ENCODE measurements at regions not wholly inside any gene's neighbourhood (a gene's known extent, or its start where the extent isn't known, plus 50 kb on each side); places are given as distances from the start of the nearest gene placed in this dataset.

GRCh38 chr2:45316576-45317338 lies 294.3 kb downstream of the SRBD1 start:
- peaks cover 4% of the 10 kb centered on the region; the same call in 1 of the 2 replicates for H3K9me3 ChIP-seq (ENCODE audit: control insufficient read depth, insufficient read depth, low read length)
- H3K4me1 ChIP-seq (ENCODE audit: insufficient read depth, low read length): peaks cover 11% of the 10 kb centered on the region
- no peaks in the 10 kb centered on the region for H3K36me3 ChIP-seq (ENCODE audit: insufficient read depth, low read length)
- H3K9ac ChIP-seq (ENCODE audit: low read depth, low read length): no peak overlapping the region

DNA sequence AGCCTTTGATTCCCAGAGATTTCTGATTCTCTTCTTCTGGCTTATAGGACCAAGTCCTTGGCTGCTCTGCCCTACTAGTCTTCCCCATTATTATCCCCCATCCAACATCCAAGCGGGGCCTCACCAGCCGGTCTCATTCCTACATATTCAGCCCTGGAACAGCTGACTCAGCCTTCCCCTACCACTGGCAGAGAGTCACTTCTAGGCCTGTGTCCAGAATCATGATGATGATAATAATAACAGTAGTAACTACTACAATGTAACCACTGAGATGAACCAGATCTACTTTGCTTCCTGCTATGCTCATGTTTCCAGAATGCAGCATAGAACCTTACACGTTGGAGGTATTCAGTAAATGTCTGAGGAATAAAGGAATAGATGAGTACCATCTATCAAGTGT lies 295.2 kb downstream of the SRBD1 start:
- Histone ChIP-seq H3K4me1 (ENCODE audit: insufficient read depth, low read length) (peaks cover 11% of the 10 kb centered on the region), H3K36me3 (ENCODE audit: insufficient read depth, low read length) (no peaks in the 10 kb centered on the region), H3K9me3 (ENCODE audit: control insufficient read depth, insufficient read depth, low read length) (peaks cover 4% of the 10 kb centered on the region; the same call in 1 of the 2 replicates), H3K9ac (ENCODE audit: low read depth, low read length) (no peak overlapping the region)

DNA sequence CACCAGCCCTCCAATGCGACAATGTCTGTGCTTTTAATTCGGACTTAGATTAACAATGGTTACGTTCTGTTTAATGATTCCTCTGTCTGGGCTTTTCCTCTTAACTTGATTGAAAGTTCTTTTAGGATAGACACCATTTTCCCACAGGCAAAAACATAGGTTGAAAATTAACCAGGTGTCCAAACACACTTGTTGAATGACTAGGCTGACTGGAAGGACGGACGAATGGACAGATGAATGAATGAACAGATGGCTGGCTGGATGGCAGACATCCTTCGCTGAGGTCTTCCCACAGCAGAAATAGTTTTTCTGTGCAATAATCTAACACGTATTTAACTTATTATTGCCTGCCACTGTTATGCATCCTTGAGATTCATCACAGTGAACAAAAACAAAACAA lies 298.8 kb downstream of the SRBD1 start:
- no peaks in the 10 kb centered on the region for H3K4me1 ChIP-seq (ENCODE audit: insufficient read depth, low read length)
- H3K9ac ChIP-seq (ENCODE audit: low read depth, low read length): no peak overlapping the region
- no peaks in the 10 kb centered on the region for H3K36me3 ChIP-seq (ENCODE audit: insufficient read depth, low read length)
- H3K9me3 ChIP-seq (ENCODE audit: control insufficient read depth, insufficient read depth, low read length): no peaks in the 10 kb centered on the region

GRCh38 chr2:45311559-45311958 lies 299.5 kb downstream of the SRBD1 start:
- H3K9ac ChIP-seq (ENCODE audit: low read depth, low read length): no peak overlapping the region
- no peaks in the 10 kb centered on the region for H3K9me3 ChIP-seq (ENCODE audit: control insufficient read depth, insufficient read depth, low read length)
- no peaks in the 10 kb centered on the region for H3K36me3 ChIP-seq (ENCODE audit: insufficient read depth, low read length)
- H3K4me1 ChIP-seq (ENCODE audit: insufficient read depth, low read length): peaks cover 5% of the 10 kb centered on the region; the same call in 1 of the 2 replicates

GRCh38 chr2:45307147-45307546 lies 297.9 kb upstream of the SIX2 start:
- Histone ChIP-seq H3K4me1 (ENCODE audit: insufficient read depth, low read length) (peaks cover 5% of the 10 kb centered on the region; the same call in 1 of the 2 replicates), H3K36me3 (ENCODE audit: insufficient read depth, low read length) (no peaks in the 10 kb centered on the region), H3K9me3 (ENCODE audit: control insufficient read depth, insufficient read depth, low read length) (no peaks in the 10 kb centered on the region), H3K9ac (ENCODE audit: low read depth, low read length) (no peak overlapping the region)

- Histone ChIP-seq H3K4me1 (ENCODE audit: insufficient read depth, low read length) (peaks cover 5% of the 10 kb centered on the region; the same call in 1 of the 2 replicates), H3K36me3 (ENCODE audit: insufficient read depth, low read length) (no peaks in the 10 kb centered on the region), H3K9ac (ENCODE audit: low read depth, low read length) (no peak overlapping the region), H3K9me3 (ENCODE audit: control insufficient read depth, insufficient read depth, low read length) (no peaks in the 10 kb centered on the region)
These were observed 296.3 kb upstream of the SIX2 start for GRCh38 chr2:45305599-45305998.

GRCh38 chr2:45303417-45304202 lies 294.4 kb upstream of the SIX2 start:
- Histone ChIP-seq H3K4me1 (ENCODE audit: insufficient read depth, low read length) (peaks cover 5% of the 10 kb centered on the region; the same call in 1 of the 2 replicates), H3K9ac (ENCODE audit: low read depth, low read length) (no peak overlapping the region), H3K36me3 (ENCODE audit: insufficient read depth, low read length) (no peaks in the 10 kb centered on the region), H3K9me3 (ENCODE audit: control insufficient read depth, insufficient read depth, low read length) (no peaks in the 10 kb centered on the region)

- Histone ChIP-seq H3K36me3 (ENCODE audit: insufficient read depth, low read length) (no peaks in the 10 kb centered on the region), H3K9ac (ENCODE audit: low read depth, low read length) (no peak overlapping the region), H3K4me1 (ENCODE audit: insufficient read depth, low read length) (no peaks in the 10 kb centered on the region), H3K9me3 (ENCODE audit: control insufficient read depth, insufficient read depth, low read length) (no peaks in the 10 kb centered on the region)
These were observed 292.3 kb upstream of the SIX2 start for GRCh38 chr2:45301307-45302277.

GRCh38 chr2:45300026-45300750 lies 290.9 kb upstream of the SIX2 start:
- H3K9me3 ChIP-seq (ENCODE audit: control insufficient read depth, insufficient read depth, low read length): no peaks in the 10 kb centered on the region
- no peaks in the 10 kb centered on the region for H3K4me1 ChIP-seq (ENCODE audit: insufficient read depth, low read length)
- H3K9ac ChIP-seq (ENCODE audit: low read depth, low read length): no peak overlapping the region
- no peaks in the 10 kb centered on the region for H3K36me3 ChIP-seq (ENCODE audit: insufficient read depth, low read length)

DNA sequence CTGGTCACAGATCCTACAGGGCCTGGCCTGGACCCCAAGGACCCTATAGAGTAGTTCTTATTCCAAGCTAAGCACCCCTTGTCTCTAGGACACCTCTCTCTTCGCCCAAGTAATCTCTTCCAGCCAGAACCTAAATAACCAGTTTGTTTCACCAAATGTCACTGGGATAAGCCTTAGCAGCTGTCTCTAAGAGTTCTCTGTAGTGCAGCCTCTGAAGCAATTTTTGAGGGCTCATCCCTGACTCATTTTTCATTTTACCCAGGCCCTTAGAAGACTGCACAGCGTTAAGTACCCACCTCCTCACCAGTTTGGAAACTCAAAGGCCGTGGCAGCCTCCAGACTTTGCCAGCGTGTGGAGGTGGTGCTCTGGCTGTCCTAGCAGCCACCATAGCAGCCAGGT lies 290.1 kb upstream of the SIX2 start:
- H3K4me1 ChIP-seq (ENCODE audit: insufficient read depth, low read length): no peaks in the 10 kb centered on the region
- no peaks in the 10 kb centered on the region for H3K36me3 ChIP-seq (ENCODE audit: insufficient read depth, low read length)
- H3K9me3 ChIP-seq (ENCODE audit: control insufficient read depth, insufficient read depth, low read length): no peaks in the 10 kb centered on the region
- H3K9ac ChIP-seq (ENCODE audit: low read depth, low read length): no peak overlapping the region

GRCh38 chr2:45293182-45293581 lies 283.9 kb upstream of the SIX2 start:
- no peak overlapping the region for H3K9ac ChIP-seq (ENCODE audit: low read depth, low read length)
- no peaks in the 10 kb centered on the region for H3K36me3 ChIP-seq (ENCODE audit: insufficient read depth, low read length)
- 0 out of 2 replicates have a peak, but pooled peaks cover 3% of the 10 kb centered on the region for H3K9me3 ChIP-seq (ENCODE audit: control insufficient read depth, insufficient read depth, low read length)
- H3K4me1 ChIP-seq (ENCODE audit: insufficient read depth, low read length): no peaks in the 10 kb centered on the region

- no peaks in the 10 kb centered on the region for H3K4me1 ChIP-seq (ENCODE audit: insufficient read depth, low read length)
- 0 out of 2 replicates have a peak, but pooled peaks cover 3% of the 10 kb centered on the region for H3K9me3 ChIP-seq (ENCODE audit: control insufficient read depth, insufficient read depth, low read length)
- no peaks in the 10 kb centered on the region for H3K36me3 ChIP-seq (ENCODE audit: insufficient read depth, low read length)
- no peak overlapping the region for H3K9ac ChIP-seq (ENCODE audit: low read depth, low read length)
These were observed 282.0 kb upstream of the SIX2 start for GRCh38 chr2:45291296-45291701.

GRCh38 chr2:45289997-45290709 lies 280.9 kb upstream of the SIX2 start:
- no peaks in the 10 kb centered on the region for H3K4me1 ChIP-seq (ENCODE audit: insufficient read depth, low read length)
- H3K36me3 ChIP-seq (ENCODE audit: insufficient read depth, low read length): no peaks in the 10 kb centered on the region
- 0 out of 2 replicates have a peak, but pooled peaks cover 3% of the 10 kb centered on the region for H3K9me3 ChIP-seq (ENCODE audit: control insufficient read depth, insufficient read depth, low read length)
- no peak overlapping the region for H3K9ac ChIP-seq (ENCODE audit: low read depth, low read length)
